ENCODE measurements at regions not wholly inside any gene's neighbourhood (a gene's known extent, or its start where the extent isn't known, plus 50 kb on each side); places are given as distances from the start of the nearest gene placed in this dataset.

- Histone ChIP-seq H4K20me1 (replicated peaks; ENCODE audit: insufficient read depth) (no peaks in the 10 kb centered on the region), H3K9me2 (ENCODE audit: insufficient read depth) (no peaks in the 10 kb centered on the region), H3K36me3 (ENCODE audit: insufficient read depth) (no peaks in the 10 kb centered on the region), H3K79me2 (replicated peaks; ENCODE audit: insufficient read depth) (no peaks in the 10 kb centered on the region), H2AFZ (peak overlapping the region; percentile 49; the same call in 1 of the 2 replicates), H3K4me3 (no peak overlapping the region), H3K27me3 (ENCODE audit: insufficient read depth) (no peaks in the 10 kb centered on the region), H3F3A (replicated peaks; ENCODE audit: low read depth) (no peaks in the 10 kb centered on the region), H3K27ac (ENCODE audit: low read depth) (no peak overlapping the region), H3K4me2 (no peak overlapping the region), H3K4me1 (ENCODE audit: insufficient read depth) (peaks cover 3% of the 10 kb centered on the region; the same call in 1 of the 2 replicates)
- TF ChIP-seq EZH2phosphoT487 (IDR thresholded peaks at IDR 0.05; ENCODE audit: unreplicated experiment), result no peak
- no peak for TF ChIP-seq STAT1 (IDR thresholded peaks at IDR 0.05; ENCODE audit: unreplicated experiment)
- TF ChIP-seq JUNB (IDR thresholded peaks at IDR 0.05; ENCODE audit: unreplicated experiment), result no peak
- TF ChIP-seq ZNF114 (CRISPR knock-in tag; IDR thresholded peaks at IDR 0.05), result no peak
- TF ChIP-seq EZH2 (IDR thresholded peaks at IDR 0.05; ENCODE audit: low read depth, unreplicated experiment), result no peak
- no peak for TF ChIP-seq ZNF331 (CRISPR knock-in tag; IDR thresholded peaks at IDR 0.05; ENCODE audit: low read depth)
- no peak for TF ChIP-seq CREB1 (CRISPR knock-in tag; IDR thresholded peaks at IDR 0.05; ENCODE audit: low read depth)
- no peak for TF ChIP-seq ETS1 (IDR thresholded peaks at IDR 0.05)
- TF ChIP-seq REST (IDR thresholded peaks at IDR 0.05; ENCODE audit: unreplicated experiment), result no peak
- no peak for TF ChIP-seq POLR2AphosphoS5 (IDR thresholded peaks at IDR 0.05; ENCODE audit: low read depth)
- TF ChIP-seq NANOG (IDR thresholded peaks at IDR 0.05; ENCODE audit: borderline replicate concordance), result no peak
- TF ChIP-seq CTCF (conservative IDR thresholded peaks at IDR 0.05; ENCODE audit: low read depth in 2 of 2), result no peak
- TF ChIP-seq ZNF462 (CRISPR knock-in tag; IDR thresholded peaks at IDR 0.05), result no peak
- Mint-ChIP-seq H3K4me1 (no peaks in the 10 kb centered on the region), H3K9me3 (no peaks in the 10 kb centered on the region), H3K4me3 (no peak overlapping the region), H3K27ac (no peak overlapping the region), H3K36me3 (ENCODE audit: low read depth) (no peaks in the 10 kb centered on the region), H3K27me3 (ENCODE audit: insufficient read depth, low read depth, poor library complexity) (peaks cover 4% of the 10 kb centered on the region)
- DNase-seq (ENCODE audit: low spot score), result no peak
- no peak for ATAC-seq
Measured at GRCh38 chr3:94183551-94183950, 120.7 kb downstream of the NSUN3 start.

Data from GM23338 (cell line).